HG03520 (cell line): ENCODE measurements at regions not wholly inside any gene's neighbourhood (a gene's known extent, or its start where the extent isn't known, plus 50 kb on each side); places are given as distances from the start of the nearest gene placed in this dataset.

ENCODE experiments used
- ATAC-seq: cut with Tn5 transposase; IDR thresholded peaks from one replicate; pipeline ENCODE4 v1.9.1; 2021; ENCODE audit warnings: mild to moderate bottlenecking, moderate library complexity; ENCODE audit not compliant: unreplicated experiment

- no peak for ATAC-seq
Measured at GRCh38 chr5:159527546-159528254, 197.4 kb upstream of the IL12B start.

GRCh38 chr5:159531554-159532105, 201.3 kb upstream of the IL12B start:
- no peak for ATAC-seq

- no peak for ATAC-seq
Measured at GRCh38 chr5:159533197-159533596, 202.9 kb upstream of the IL12B start.

- no peak for ATAC-seq
Measured at GRCh38 chr5:159536166-159536565, 205.9 kb upstream of the IL12B start.

- no peak for ATAC-seq
Measured at GRCh38 chr5:159536646-159537045, 206.4 kb upstream of the IL12B start.

- ATAC-seq = no peak
Measured at GRCh38 chr5:159539678-159540077, 209.4 kb upstream of the IL12B start.

GRCh38 chr5:159543326-159543725, 213.0 kb upstream of the IL12B start:
- ATAC-seq = no peak

GRCh38 chr5:159545156-159545555, 214.9 kb upstream of the IL12B start:
- no peak for ATAC-seq

- no peak for ATAC-seq
Measured at GRCh38 chr5:159547466-159548195, 217.3 kb upstream of the IL12B start.

- no peak for ATAC-seq
Measured at GRCh38 chr5:159548517-159548916, 218.2 kb upstream of the IL12B start.

- ATAC-seq = no peak
Measured at GRCh38 chr5:159549046-159549445, 218.8 kb upstream of the IL12B start.

GRCh38 chr5:159550951-159551350, 220.7 kb upstream of the IL12B start:
- no peak for ATAC-seq

GRCh38 chr5:159552751-159553150, 222.5 kb upstream of the IL12B start:
- ATAC-seq = no peak

GRCh38 chr5:159553792-159554191, 223.5 kb upstream of the IL12B start:
- no peak for ATAC-seq

GRCh38 chr5:159555084-159555483, 224.8 kb upstream of the IL12B start:
- ATAC-seq = no peak

GRCh38 chr5:159559337-159559736, 229.1 kb upstream of the IL12B start:
- ATAC-seq = no peak

- no peak for ATAC-seq
Measured at GRCh38 chr5:159560088-159560487, 229.8 kb upstream of the IL12B start.

GRCh38 chr5:159564031-159564430, 233.7 kb upstream of the IL12B start:
- ATAC-seq = no peak

GRCh38 chr5:159566832-159567231, 236.5 kb upstream of the IL12B start:
- ATAC-seq = no peak

GRCh38 chr5:159567461-159567860, 237.2 kb upstream of the IL12B start:
- ATAC-seq = no peak

GRCh38 chr5:159571501-159572244, 241.4 kb upstream of the IL12B start:
- ATAC-seq = no peak
